ENCODE measurements at regions not wholly inside any gene's neighbourhood (a gene's known extent, or its start where the extent isn't known, plus 50 kb on each side); places are given as distances from the start of the nearest gene placed in this dataset.

DNA sequence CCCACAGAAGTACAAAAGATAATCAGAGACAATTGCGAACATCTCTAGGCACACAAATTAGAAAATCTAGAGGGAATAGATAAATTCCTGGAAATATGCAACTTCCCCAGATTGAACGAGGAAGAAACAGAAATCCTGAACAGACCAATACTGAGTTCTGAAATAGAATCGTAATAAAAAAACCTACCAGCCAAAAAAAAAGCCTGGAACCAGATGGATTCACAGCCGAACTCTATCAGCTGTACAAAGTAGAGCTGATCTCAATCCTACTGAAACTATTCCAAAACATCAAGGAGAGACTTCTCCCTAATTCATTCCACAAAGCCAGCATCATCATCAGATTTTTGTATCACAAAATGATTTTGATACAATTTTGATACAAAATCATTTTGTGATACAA lies 206.4 kb downstream of the REEP3 start:
- no peaks in the 10 kb centered on the region for H3K36me3 ChIP-seq
- DNase-seq, result no peak
- TF ChIP-seq POLR2A (IDR thresholded peaks at IDR 0.05), result no peak
- TF ChIP-seq, protein P1, sequence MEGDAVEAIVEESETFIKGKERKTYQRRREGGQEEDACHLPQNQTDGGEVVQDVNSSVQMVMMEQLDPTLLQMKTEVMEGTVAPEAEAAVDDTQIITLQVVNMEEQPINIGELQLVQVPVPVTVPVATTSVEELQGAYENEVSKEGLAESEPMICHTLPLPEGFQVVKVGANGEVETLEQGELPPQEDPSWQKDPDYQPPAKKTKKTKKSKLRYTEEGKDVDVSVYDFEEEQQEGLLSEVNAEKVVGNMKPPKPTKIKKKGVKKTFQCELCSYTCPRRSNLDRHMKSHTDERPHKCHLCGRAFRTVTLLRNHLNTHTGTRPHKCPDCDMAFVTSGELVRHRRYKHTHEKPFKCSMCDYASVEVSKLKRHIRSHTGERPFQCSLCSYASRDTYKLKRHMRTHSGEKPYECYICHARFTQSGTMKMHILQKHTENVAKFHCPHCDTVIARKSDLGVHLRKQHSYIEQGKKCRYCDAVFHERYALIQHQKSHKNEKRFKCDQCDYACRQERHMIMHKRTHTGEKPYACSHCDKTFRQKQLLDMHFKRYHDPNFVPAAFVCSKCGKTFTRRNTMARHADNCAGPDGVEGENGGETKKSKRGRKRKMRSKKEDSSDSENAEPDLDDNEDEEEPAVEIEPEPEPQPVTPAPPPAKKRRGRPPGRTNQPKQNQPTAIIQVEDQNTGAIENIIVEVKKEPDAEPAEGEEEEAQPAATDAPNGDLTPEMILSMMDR (IDR thresholded peaks at IDR 0.05), result no peak
- no peak for TF ChIP-seq EP300 (IDR thresholded peaks at IDR 0.05)
- H3K4me3 ChIP-seq, result no peak overlapping the region
- H3K27ac ChIP-seq, result no peak overlapping the region
- no peaks in the 10 kb centered on the region for H3K9me3 ChIP-seq
- WGBS, 2 donors, result 78% methylated on average over 4 of the region's 4 CpGs
- peaks cover 0 to 4% (median 4%) of the 10 kb centered on the region in 4 donors for H3K4me1 ChIP-seq
- no peaks in the 10 kb centered on the region for H3K27me3 ChIP-seq
- intact Hi-C loops (cut with DNase I), result loop anchor here (10.0 kb wide), 1 partner anchor 923 kb away; the partner anchor contains the start of gene ADO

DNA sequence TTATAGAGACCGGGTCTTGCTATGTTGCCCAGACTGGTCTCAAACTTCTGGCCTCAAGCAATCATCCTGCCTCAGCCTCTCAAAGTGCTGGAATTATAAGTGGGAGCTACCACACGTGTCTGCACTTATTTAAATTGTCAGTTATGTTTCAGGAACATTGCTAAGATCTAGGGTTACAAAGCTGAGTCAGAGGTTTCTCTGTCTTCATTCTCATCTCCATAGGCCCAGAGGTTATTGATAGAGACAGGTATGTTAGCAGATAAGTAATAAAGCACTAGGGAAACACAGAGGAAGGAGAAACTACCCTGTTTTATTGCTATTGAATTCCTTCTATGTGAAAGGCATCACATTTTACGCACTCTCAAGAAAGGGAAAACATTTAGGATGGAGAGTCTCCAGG lies 214.1 kb downstream of the REEP3 start:
- Histone ChIP-seq H3K27ac (no peak overlapping the region), H3K4me3 (no peak overlapping the region), H3K4me1 (no peaks in the 10 kb centered on the region), H3K36me3 (no peaks in the 10 kb centered on the region), H3K27me3 (no peaks in the 10 kb centered on the region), H3K9me3 (no peaks in the 10 kb centered on the region)
- WGBS, 2 donors, result 84 to 88% methylated on average over 3 of the region's 3 CpGs
- TF ChIP-seq POLR2A (IDR thresholded peaks at IDR 0.05), result no peak
- TF ChIP-seq POLR2AphosphoS5 (IDR thresholded peaks at IDR 0.05), result no peak
- no peak for TF ChIP-seq EP300 (IDR thresholded peaks at IDR 0.05)
- TF ChIP-seq, protein P1 (IDR thresholded peaks at IDR 0.05), result no peak
- DNase-seq, result no peak
- intact Hi-C loops (cut with DNase I), result no loop called here

DNA sequence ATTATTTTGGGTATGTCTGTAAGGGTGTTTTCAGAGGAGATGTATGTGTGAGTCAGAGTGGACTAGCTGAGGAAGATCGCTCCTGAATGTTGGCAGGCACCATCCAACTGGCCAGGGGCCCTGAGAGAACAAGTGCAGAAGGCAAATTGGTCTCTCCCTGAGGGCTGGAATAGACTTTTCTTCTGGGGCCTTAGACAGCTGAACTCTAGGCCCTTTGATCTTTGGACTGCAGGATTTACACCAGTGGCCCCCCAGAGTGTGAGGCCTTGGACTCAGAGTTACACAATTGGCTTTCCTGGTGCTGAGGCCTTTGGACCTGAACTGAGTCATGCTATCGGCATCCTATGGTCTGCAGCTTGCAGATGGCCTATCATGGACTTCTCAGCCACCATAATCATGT lies 217.2 kb downstream of the REEP3 start:
- H3K4me1 ChIP-seq, result no peaks in the 10 kb centered on the region
- H3K36me3 ChIP-seq, result no peaks in the 10 kb centered on the region
- H3K27ac ChIP-seq, result no peak overlapping the region
- intact Hi-C loops (cut with DNase I), result no loop called here
- no peak for TF ChIP-seq EP300 (IDR thresholded peaks at IDR 0.05)
- no peak for TF ChIP-seq POLR2A (IDR thresholded peaks at IDR 0.05)
- no peak for TF ChIP-seq POLR2AphosphoS5 (IDR thresholded peaks at IDR 0.05)
- TF ChIP-seq, protein P1 (IDR thresholded peaks at IDR 0.05), result no peak
- no peak for DNase-seq
- H3K27me3 ChIP-seq, result no peaks in the 10 kb centered on the region
- WGBS, 2 donors, result 63 to 82% methylated on average over 2 of the region's 2 CpGs
- H3K9me3 ChIP-seq, result no peaks in the 10 kb centered on the region
- H3K4me3 ChIP-seq, result no peak overlapping the region

DNA sequence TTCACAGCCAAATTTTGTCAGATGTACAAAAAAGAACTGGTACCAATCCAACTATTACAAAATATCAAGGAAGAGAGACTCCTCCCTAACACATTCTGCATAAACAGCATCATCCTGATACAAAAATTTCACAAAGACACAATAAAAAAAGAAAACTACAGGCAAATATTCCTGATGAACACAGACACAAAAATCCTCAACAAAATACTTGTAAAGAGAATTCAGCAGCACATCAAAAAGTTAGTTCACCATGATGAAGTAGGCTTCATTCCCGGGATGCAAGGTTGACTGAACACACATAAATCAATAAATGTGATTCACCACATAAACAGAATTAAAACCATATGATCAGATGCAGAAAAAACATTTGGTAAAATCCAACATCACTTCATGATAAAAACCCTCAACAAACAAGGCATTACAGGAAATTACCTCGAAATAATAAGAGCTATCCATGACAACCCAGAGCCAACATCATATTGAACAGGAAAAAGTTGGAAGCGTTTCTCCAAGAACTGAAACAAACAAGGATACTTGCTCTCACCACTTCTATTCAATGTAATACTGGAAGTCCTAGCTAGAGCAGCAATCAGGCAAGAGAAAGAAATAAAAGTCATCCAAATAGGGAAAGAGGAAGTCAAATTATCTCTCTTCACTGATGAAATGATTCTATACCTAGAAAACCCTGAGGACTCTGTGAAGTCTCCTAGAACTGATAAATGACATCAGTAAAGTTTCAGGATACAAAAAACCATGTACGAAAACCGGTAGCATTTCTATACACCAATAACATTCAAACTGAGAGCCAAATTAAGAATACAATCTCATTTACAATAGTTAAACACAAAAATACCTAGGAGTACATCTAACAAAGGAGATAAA lies 223.1 kb downstream of the REEP3 start:
- TF ChIP-seq POLR2AphosphoS5 (IDR thresholded peaks at IDR 0.05), result no peak
- TF ChIP-seq, protein P1 (IDR thresholded peaks at IDR 0.05), result no peak
- no peak for TF ChIP-seq EP300 (IDR thresholded peaks at IDR 0.05)
- TF ChIP-seq POLR2A (IDR thresholded peaks at IDR 0.05), result no peak
- Histone ChIP-seq H3K27me3 (no peaks in the 10 kb centered on the region), H3K4me1 (no peaks in the 10 kb centered on the region), H3K27ac (peak overlapping the region in 1 of 4 donors; percentile 36), H3K36me3 (no peaks in the 10 kb centered on the region), H3K4me3 (no peak overlapping the region), H3K9me3 (no peaks in the 10 kb centered on the region)
- 68 to 83% methylated on average over 5 of the region's 5 CpGs for WGBS, 2 donors
- DNase-seq, result no peak
- intact Hi-C loops (cut with DNase I), result no loop called here
